ENCODE measurements at regions not wholly inside any gene's neighbourhood (a gene's known extent, or its start where the extent isn't known, plus 50 kb on each side); places are given as distances from the start of the nearest gene placed in this dataset.

GRCh38 chr6:25127076-25127837 lies 151.9 kb upstream of the CARMIL1 start:
- no peak overlapping the region for H3K4me3 ChIP-seq
- H3K9me3 ChIP-seq: no peaks in the 10 kb centered on the region
- no peaks in the 10 kb centered on the region for H3K27me3 ChIP-seq (ENCODE audit: insufficient read depth in 3 of 3, low read length in 2 of 3)
- H3K36me3 ChIP-seq (ENCODE audit: insufficient read depth in 1 of 2, low read depth in 1 of 2): no peaks in the 10 kb centered on the region
- H3K27ac ChIP-seq: no peak overlapping the region
- no peaks in the 10 kb centered on the region for H3K4me1 ChIP-seq
- ATAC-seq (no peak), DNase-seq (no peak)
- TF ChIP-seq CTCF (IDR thresholded peaks at IDR 0.05): no peak
- 32 to 52% (median 35%) methylated on average over 5 of the region's 5 CpGs for WGBS, 3 donors
- intact Hi-C loops (cut with DNase I): no loop called here

- DNase-seq (no peak), ATAC-seq (no peak)
- Histone ChIP-seq H3K9me3 (no peaks in the 10 kb centered on the region), H3K4me1 (no peaks in the 10 kb centered on the region), H3K36me3 (ENCODE audit: insufficient read depth in 1 of 2, low read depth in 1 of 2) (no peaks in the 10 kb centered on the region), H3K27me3 (ENCODE audit: insufficient read depth in 3 of 3, low read length in 2 of 3) (no peaks in the 10 kb centered on the region), H3K27ac (no peak overlapping the region), H3K4me3 (no peak overlapping the region)
- WGBS, 3 donors: 29 to 60% (median 40%) methylated on average over 2 of the region's 2 CpGs
- TF ChIP-seq CTCF (IDR thresholded peaks at IDR 0.05): no peak
- intact Hi-C loops (cut with DNase I): no loop called here
Observed at GRCh38 chr6:25130518-25130917, 148.7 kb upstream of the CARMIL1 start.

- Histone ChIP-seq H3K27me3 (ENCODE audit: insufficient read depth in 3 of 3, low read length in 2 of 3) (no peaks in the 10 kb centered on the region), H3K27ac (no peak overlapping the region), H3K36me3 (ENCODE audit: insufficient read depth in 1 of 2, low read depth in 1 of 2) (no peaks in the 10 kb centered on the region), H3K4me1 (peaks cover 7% of the 10 kb centered on the region), H3K4me3 (peak overlapping the region; percentile 4), H3K9me3 (no peaks in the 10 kb centered on the region)
- DNase-seq (no peak), ATAC-seq (no peak)
- TF ChIP-seq CTCF (IDR thresholded peaks at IDR 0.05): no peak
- WGBS, 3 donors: 94 to 96% (median 95%) methylated on average over 1 of the region's 1 CpG
- intact Hi-C loops (cut with DNase I): no loop called here
Observed at GRCh38 chr6:25132934-25133333, 146.2 kb upstream of the CARMIL1 start.

- no peak for TF ChIP-seq CTCF (IDR thresholded peaks at IDR 0.05)
- ATAC-seq (no peak), DNase-seq (no peak)
- H3K9me3 ChIP-seq: no peaks in the 10 kb centered on the region
- intact Hi-C loops (cut with DNase I): no loop called here
- 20 to 39% (median 32%) methylated on average over 1 of the region's 1 CpG for WGBS, 3 donors
- no peaks in the 10 kb centered on the region for H3K36me3 ChIP-seq (ENCODE audit: insufficient read depth in 1 of 2, low read depth in 1 of 2)
- no peaks in the 10 kb centered on the region for H3K27me3 ChIP-seq (ENCODE audit: insufficient read depth in 3 of 3, low read length in 2 of 3)
- H3K27ac ChIP-seq: no peak overlapping the region
- H3K4me1 ChIP-seq: peaks cover 7% of the 10 kb centered on the region
- H3K4me3 ChIP-seq: no peak overlapping the region
Observed at GRCh38 chr6:25133568-25133967, 145.6 kb upstream of the CARMIL1 start.

- peak in 3 of 4 donors; percentile 36 to 49 (median 37) for ATAC-seq
- 23 to 27% (median 24%) methylated on average over 3 of the region's 3 CpGs for WGBS, 3 donors
- Histone ChIP-seq H3K36me3 (ENCODE audit: insufficient read depth in 1 of 2, low read depth in 1 of 2) (no peaks in the 10 kb centered on the region), H3K4me1 (peaks cover 7% of the 10 kb centered on the region), H3K4me3 (peak overlapping the region; percentile 64), H3K27me3 (ENCODE audit: insufficient read depth in 3 of 3, low read length in 2 of 3) (no peaks in the 10 kb centered on the region), H3K9me3 (no peaks in the 10 kb centered on the region), H3K27ac (peak overlapping the region; percentile 2)
- intact Hi-C loops (cut with DNase I): no loop called here
- TF ChIP-seq CTCF (IDR thresholded peaks at IDR 0.05): no peak
- no peak for DNase-seq
Observed at GRCh38 chr6:25136854-25137253, 142.3 kb upstream of the CARMIL1 start.
